ENCODE measurements at regions not wholly inside any gene's neighbourhood (a gene's known extent, or its start where the extent isn't known, plus 50 kb on each side); places are given as distances from the start of the nearest gene placed in this dataset.
"Not testable (repeated sequence)": the region's sequence is repeated elsewhere in the genome, so short reads cannot be mapped to it uniquely, and the experiment has no call there.

DNA sequence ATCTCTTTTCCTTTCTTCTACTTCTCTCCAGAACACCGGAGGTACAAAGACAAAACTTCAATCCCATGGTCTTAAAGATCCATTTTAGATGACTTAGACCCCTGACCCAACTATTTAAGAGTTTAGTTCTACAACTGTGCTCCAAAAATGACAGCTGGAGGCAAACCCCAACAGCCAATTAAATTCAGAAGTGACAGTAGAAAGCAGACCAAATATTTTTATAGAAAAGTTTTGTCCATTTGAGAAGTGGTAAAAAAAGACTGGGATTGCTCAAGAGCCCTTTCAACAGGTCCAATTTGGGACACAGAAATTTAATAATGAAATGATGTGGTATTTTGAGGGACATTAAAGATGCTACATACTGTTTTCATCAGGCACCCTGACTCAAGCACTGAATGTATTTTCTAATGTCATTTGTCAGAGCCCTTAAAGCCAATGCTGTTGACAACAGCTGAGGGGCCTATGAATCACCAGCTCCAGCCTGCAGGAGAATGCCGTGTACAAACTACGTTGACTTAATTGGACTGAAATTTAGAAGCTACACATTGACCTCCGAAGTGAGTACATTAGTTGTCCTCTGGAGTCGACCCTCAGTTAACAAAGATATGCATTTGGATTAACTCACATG lies 147.5 kb upstream of the PIK3R1 start:
- DNase-seq (ENCODE audit: low read depth in 2 of 2): no peak

GRCh38 chr5:68067291-68067690 lies 148.3 kb upstream of the PIK3R1 start:
- DNase-seq (ENCODE audit: low read depth in 2 of 2): no peak

DNA sequence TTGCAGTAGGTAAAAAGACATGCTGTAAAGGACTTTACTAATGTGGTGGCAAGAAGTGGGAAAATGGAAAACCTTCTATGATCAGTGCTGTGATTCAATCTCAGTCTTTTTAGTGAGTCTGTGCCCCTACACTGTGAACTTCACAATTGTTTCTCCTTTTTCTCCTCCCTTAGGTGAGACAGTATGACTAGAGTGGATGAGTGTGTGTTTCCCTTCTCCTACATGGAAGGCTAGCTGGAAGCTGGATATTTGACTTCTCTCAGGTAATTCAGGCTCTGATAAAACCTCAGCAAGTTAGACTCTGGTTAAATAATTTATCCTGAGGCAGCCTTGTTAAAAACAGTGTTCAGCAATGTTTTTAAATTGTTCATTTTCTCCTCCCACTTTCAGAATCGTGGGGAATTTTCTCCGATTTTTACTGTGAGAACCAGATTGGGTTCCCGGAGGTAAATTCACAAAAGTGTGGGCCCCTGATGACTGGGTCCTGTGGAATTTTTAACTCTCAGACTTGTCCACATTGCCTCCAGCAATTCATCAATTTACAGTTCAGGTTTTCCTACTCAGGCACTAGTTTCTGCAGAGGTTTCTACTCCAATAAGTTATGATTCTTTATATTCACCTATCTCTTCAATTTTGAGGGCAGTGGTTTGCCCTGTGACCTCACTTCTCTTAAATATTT lies 149.1 kb upstream of the PIK3R1 start:
- DNase-seq (ENCODE audit: low read depth in 2 of 2): no peak

DNA sequence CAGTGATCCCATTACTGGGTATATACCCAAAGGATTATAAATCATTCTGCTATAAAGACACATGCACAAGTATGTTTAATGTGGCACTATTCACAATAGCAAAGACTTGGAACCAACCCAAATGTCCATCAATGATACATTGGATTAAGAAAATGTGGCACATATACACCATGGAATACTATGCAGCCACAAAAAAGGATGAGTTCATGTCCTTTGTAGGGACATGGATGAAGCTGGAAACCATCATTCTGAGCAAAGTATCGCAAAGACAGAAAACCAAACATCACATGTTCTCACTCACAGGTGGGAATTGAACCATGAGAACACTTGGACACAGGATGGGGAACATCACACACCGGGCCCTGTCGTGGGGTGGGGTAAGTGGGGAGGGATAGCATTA lies 150.2 kb upstream of the PIK3R1 start:
- not testable (repeated sequence) for DNase-seq (ENCODE audit: low read depth in 2 of 2)

DNA sequence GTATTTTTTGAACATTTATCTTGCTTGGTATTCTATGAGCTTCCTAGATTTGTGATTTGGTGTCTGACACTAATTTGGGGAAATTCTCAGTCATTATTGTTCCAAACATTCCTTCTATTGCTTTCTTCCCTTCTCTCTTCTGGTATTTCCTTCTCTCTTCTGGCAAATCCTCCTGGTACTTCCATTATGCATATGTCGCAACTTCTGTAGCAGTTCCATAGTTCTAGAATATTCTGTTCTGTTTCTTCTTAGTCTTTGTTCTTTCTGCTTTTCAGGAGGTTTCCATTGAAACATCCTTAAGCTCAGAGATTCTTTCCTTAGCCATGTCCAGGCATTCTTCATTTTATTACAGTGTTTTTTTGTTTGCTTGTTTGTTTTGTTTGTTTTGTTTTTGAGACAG lies 155.2 kb upstream of the PIK3R1 start:
- DNase-seq (ENCODE audit: low read depth in 2 of 2): no peak

DNA sequence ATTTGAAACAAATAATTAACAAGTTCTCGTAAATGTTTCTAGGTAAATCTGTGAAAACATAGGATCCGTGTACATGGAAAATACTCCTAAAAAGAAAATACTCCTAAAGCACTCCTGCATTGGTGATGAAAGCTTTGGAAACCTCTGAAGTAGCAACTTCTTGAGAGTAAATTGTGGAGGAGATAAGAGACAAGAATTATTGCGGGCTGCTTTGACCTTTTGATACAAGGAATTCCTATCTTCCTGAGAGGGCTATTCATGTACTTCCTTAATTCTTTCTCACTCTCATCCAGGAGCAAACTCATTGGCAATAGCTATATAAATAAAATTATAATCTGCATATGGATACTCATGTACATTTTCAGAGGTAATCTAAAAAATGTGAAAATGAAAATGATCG lies 158.4 kb upstream of the PIK3R1 start:
- no peak for DNase-seq (ENCODE audit: low read depth in 2 of 2)

DNA sequence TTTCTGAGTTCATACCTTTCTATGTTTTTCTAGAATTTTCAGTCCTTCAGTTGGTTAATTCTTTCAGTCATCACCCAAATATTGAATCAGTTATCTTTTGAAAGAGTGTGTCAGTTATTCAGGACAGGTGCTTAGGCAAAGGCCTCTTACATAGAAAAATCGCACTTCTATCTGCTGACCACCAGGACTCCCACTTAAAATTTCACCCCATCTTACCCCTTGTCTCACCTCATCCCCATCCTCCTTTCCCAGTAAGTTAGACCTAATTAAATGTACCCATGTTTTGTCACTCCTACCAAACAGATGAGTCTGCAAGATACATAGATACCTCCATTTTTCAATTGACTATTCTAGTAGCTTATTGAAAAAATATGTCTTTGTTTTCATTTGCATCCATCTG lies 159.9 kb upstream of the PIK3R1 start:
- no peak for DNase-seq (ENCODE audit: low read depth in 2 of 2)

DNA sequence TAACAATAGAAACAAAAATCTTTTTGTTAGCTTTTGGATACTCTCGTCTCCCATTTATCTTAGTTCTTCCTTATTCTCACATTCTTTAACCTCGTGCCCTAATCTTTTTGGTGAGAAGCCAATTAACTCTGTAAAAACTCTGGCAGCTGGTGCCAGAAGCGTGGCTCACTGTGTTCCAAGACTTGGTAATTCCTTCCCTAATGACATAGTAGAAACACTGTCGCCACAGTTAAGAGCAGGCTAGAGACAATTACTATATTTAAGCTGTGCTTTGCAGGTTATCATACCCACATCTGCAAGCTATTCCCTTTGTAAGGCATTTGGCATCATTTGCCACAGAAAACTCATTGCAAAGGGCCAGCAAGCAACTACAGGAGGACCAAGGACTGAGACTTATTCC lies 160.9 kb upstream of the PIK3R1 start:
- no peak for DNase-seq (ENCODE audit: low read depth in 2 of 2)

DNA sequence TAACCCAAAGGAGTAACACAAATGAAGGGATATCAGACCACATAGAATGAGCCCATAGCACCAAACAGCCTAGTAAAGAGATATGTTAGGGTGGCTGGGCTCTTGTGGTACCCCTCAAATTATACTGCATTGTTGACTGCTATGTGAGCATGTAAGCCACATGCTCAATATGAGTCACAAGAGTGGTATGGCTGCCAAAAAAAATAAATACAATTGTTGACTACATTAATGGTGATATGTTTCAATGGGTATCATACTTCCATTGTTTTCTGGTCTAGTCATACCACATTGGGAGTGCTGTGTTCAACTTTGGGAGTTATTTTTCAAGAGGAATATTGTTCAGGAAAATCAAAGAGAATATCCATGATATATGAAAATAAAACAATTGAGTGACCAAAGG lies 162.4 kb upstream of the PIK3R1 start:
- DNase-seq (ENCODE audit: low read depth in 2 of 2): no peak

DNA sequence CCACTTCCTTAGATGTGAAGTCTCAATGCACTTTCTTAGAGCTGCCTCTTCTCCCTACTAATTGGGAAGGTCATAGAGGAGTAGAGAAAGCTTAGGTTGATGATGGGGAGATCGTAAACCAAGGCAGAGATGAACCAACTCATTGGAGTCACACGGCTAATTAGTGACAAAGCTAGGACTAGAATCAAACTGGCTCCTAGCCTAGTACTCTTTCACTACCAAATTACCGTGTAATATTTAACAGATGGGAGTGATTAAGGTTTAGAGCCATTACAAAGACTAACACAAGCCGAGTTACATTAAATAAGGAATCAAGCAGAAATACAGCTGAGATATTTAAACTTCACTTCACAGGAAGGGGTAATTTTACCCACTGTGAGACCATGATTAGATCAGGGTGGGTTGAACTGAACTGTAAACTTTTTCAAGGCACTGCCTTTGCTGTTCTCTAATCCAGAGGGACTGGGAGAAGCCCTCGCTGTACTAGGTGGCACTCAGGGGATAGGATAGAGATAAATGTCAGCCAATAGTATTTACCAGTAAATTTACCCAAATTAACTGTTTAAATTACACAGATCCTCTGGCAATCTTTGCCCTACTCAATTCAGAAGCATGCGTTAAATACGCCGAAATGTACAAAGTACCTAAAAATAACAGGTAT lies 166.4 kb upstream of the PIK3R1 start:
- no peak for DNase-seq (ENCODE audit: low read depth in 2 of 2)

DNA sequence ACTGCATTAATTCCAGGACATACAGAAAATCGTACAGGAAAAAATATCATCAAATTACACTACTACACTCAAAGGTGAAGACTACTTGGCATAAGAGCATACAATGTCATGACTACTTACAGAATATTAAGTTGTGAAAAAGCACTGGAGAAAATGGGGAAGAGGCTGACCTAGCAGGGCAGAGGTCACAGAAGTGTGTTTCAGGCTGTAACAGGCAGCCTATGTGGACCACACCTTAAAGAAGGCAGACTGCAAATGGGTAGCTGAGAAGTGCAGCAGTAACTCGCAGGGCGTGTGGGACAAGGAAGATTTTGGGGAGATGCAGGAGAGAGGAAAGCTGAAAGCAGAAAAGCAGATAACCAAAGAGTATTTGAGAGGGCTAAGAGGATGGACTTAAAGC lies 167.0 kb upstream of the PIK3R1 start:
- DNase-seq (ENCODE audit: low read depth in 2 of 2): no peak

- DNase-seq (ENCODE audit: low read depth in 2 of 2): not testable (repeated sequence)
Observed at GRCh38 chr5:68048054-68048453, 167.5 kb upstream of the PIK3R1 start.

GRCh38 chr5:68047035-68047434 lies 168.5 kb upstream of the PIK3R1 start:
- no peak for DNase-seq (ENCODE audit: low read depth in 2 of 2)

DNA sequence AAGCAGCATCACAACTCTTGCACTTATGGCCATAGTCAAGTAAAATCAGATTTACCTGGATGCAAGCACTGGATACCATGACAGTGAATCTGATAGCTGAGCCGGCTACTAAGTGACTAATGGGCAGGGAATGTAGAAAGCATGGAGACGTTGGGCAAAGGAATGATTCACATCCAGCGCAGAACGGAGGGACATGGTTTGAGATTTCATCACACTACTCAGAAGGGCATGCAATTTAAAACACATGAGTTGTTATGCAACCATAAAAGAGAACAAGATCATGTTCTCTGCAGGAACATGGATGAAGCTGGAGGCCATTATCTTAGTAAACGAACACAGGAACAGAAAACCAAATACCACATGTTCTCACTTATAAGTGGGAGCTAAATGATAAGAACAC lies 169.1 kb upstream of the PIK3R1 start:
- no peak for DNase-seq (ENCODE audit: low read depth in 2 of 2)

- DNase-seq (ENCODE audit: low read depth in 2 of 2): no peak
Observed at GRCh38 chr5:68041293-68041692, 174.3 kb upstream of the PIK3R1 start.

DNA sequence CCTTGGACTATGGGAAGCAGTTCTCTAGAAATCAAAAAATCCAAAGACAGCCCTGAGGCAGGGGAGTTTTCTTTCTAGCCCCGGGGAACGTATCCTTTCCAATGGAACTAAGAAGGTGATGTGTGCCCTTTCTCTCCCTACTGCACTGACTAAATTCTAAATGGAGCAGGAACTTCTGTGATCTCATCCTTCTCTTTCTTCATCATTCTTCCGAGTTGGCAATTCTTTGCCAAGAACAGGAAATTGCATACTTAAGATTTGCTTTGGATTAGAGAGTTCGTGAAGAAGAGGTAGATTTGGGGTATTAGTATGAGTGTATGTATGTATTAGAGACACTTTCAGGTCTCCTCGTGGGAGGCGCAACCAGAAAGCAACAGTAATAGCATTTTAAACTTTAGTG lies 178.0 kb upstream of the PIK3R1 start:
- no peak for DNase-seq (ENCODE audit: low read depth in 2 of 2)

GRCh38 chr5:68033961-68034571 lies 181.5 kb upstream of the PIK3R1 start:
- no peak for DNase-seq (ENCODE audit: low read depth in 2 of 2)

GRCh38 chr5:68033029-68033428 lies 182.5 kb upstream of the PIK3R1 start:
- DNase-seq (ENCODE audit: low read depth in 2 of 2): no peak

DNA sequence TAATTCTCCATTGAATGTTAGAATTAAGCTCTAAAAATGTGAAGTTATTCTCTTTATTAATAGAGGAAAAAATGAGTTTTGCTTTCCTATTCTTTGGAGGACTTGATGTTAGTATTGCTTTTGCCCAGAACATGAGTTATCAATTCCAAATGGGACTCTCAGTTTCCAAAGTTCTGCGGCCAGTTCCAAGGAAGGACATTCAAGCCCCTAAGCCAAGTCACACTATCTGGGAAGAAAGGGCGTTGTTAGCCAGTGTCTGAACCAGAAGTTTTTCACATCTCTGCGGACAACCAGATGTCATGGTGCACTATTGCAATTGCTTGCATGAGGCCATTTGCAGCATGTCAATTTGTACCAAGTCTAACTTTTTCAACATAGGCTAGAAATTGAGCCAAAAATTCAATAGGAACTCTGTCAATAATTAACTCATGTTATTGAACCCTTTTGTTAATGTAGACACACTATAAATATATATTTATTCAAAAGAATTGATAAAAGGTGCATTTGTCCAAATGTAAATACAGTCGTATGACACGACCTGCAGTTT lies 183.3 kb upstream of the PIK3R1 start:
- no peak for DNase-seq (ENCODE audit: low read depth in 2 of 2)

- DNase-seq (ENCODE audit: low read depth in 2 of 2): no peak
Observed at GRCh38 chr5:68028131-68028727, 187.3 kb upstream of the PIK3R1 start.

DNA sequence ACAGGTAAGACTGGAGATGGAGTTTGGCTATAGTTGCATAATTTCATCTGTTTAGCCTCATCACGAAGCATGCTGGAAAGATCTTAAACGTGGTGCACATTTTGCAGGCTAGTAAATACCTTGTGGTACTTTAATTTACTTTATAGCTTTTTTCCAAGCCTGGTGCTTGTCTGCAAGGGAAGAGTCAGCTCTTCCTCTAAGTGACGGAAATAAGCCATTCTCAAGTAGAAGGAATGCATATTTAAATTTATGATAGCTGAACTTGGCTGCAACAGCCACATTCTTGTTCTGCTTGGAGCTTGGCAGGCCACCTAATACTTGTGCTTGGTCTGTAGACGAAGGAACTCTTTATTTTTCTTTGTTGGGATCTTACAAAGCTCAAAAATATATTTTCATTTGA lies 188.0 kb upstream of the PIK3R1 start:
- DNase-seq (ENCODE audit: low read depth in 2 of 2): no peak

Data from stimulated activated CD8-positive, alpha-beta memory T cell treated with anti-CD3 and anti-CD28 coated beads, Interleukin-15, amount 100 ng/mL, for 48 hours (primary cell).